CD8-positive, alpha-beta memory T cell (primary cell): ENCODE measurements at regions not wholly inside any gene's neighbourhood (a gene's known extent, or its start where the extent isn't known, plus 50 kb on each side); places are given as distances from the start of the nearest gene placed in this dataset.
"Not testable (repeated sequence)": the region's sequence is repeated elsewhere in the genome, so short reads cannot be mapped to it uniquely, and the experiment has no call there.

Experiments used
- CTCF ChIA-PET: fragments of 350-600 bp; sonication (Branson Sonifier 250); formaldehyde crosslinking; loops from one replicate; lab custom pipeline; 2021; ENCODE audit warnings: antibody characterized with exemption; lab: Charles Lee
- POLR2A ChIA-PET: fragments of 350-600 bp; sonication (Branson Sonifier 250); formaldehyde crosslinking; loops from one replicate; lab custom pipeline; 2021; ENCODE audit warnings: antibody characterized with exemption; lab: Charles Lee
- DNase-seq, 5 donors: peaks; one replicate each; pipeline versions ENCODE4 v3.0.0 to v3.0.0-alpha.2; 2020 to 2022; ENCODE audit warnings: mixed read lengths in 1 of 5
- H3K27ac ChIP-seq: one replicate; pipeline ENCODE4 v1.7.0; 2013; ENCODE audit warnings: low read depth, mild to moderate bottlenecking, low read length, moderate library complexity
- H3K27me3 ChIP-seq: 2 replicates; pipeline ENCODE4 v1.7.0; 2013; ENCODE audit warnings: low read length, mild to moderate bottlenecking; ENCODE audit not compliant: insufficient read depth, poor library complexity, severe bottlenecking
- H3K36me3 ChIP-seq: 2 replicates; pipeline ENCODE4 v1.7.0; 2013; ENCODE audit warnings: mild to moderate bottlenecking, low read length, moderate library complexity; ENCODE audit not compliant: insufficient read depth
- H3K4me1 ChIP-seq: 2 replicates; pipeline ENCODE4 v1.7.0; 2013; ENCODE audit warnings: mild to moderate bottlenecking, low read length, moderate library complexity; ENCODE audit not compliant: insufficient read depth
- H3K4me3 ChIP-seq: 2 replicates; pipeline ENCODE4 v1.7.0; 2013; ENCODE audit warnings: mild to moderate bottlenecking, low read length
- H3K9me3 ChIP-seq: 2 replicates; pipeline ENCODE4 v1.7.0; 2013; ENCODE audit warnings: mild to moderate bottlenecking, low read length
- H3K27ac Mint-ChIP-seq, 8 donors: one replicate each; pipeline ENCODE4 v1.8.0; 2020 to 2021; ENCODE audit warnings: mixed read lengths in 8 of 8, mild to moderate bottlenecking in 6 of 8, inconsistent platforms in 3 of 8, moderate library complexity in 3 of 8
- H3K27me3 Mint-ChIP-seq, 2 donors: one replicate each; pipeline ENCODE4 v1.8.0; 2020 to 2021; ENCODE audit warnings: mixed read lengths in 2 of 2, mild to moderate bottlenecking in 1 of 2, moderate library complexity in 1 of 2
- H3K36me3 Mint-ChIP-seq, 3 donors: one replicate each; pipeline ENCODE4 v1.8.0; 2020 to 2021; ENCODE audit warnings: mixed read lengths in 3 of 3, inconsistent platforms in 1 of 3, mild to moderate bottlenecking in 1 of 3
- H3K4me1 Mint-ChIP-seq, 3 donors: one replicate each; pipeline ENCODE4 v1.8.0; 2020 to 2021; ENCODE audit warnings: mixed read lengths in 3 of 3, inconsistent platforms in 1 of 3, mild to moderate bottlenecking in 1 of 3
- H3K4me3 Mint-ChIP-seq, 7 donors: one replicate each; pipeline ENCODE4 v1.8.0; 2020 to 2021; ENCODE audit warnings: mixed read lengths in 7 of 7, mild to moderate bottlenecking in 6 of 7, moderate library complexity in 4 of 7, inconsistent platforms in 2 of 7
- H3K9me3 Mint-ChIP-seq, 5 donors: one replicate each; pipeline ENCODE4 v1.8.0; 2020 to 2022; ENCODE audit warnings: mixed read lengths in 5 of 5, mild to moderate bottlenecking in 3 of 5, moderate library complexity in 2 of 5, inconsistent platforms in 1 of 5

- H3K9me3 ChIP-seq: no peaks in the 10 kb centered on the region
- no peaks in the 10 kb centered on the region for H3K36me3 ChIP-seq
- Mint-ChIP-seq H3K27me3 (no peaks in the 10 kb centered on the region), H3K4me1 (peaks cover 16 to 29% (median 27%) of the 10 kb centered on the region in 3 donors), H3K36me3 (no peaks in the 10 kb centered on the region), H3K4me3 (peak overlapping the region in 6 of 7 donors; percentile 2 to 83 (median 55)), H3K9me3 (no peaks in the 10 kb centered on the region), H3K27ac (peak overlapping the region in 5 of 8 donors; percentile 10 to 51 (median 17))
- ChIA-PET POLR2A (no interaction called here), CTCF (no interaction called here)
- H3K27ac ChIP-seq: no peak overlapping the region
- no peak overlapping the region for H3K4me3 ChIP-seq
- no peak for DNase-seq
- peaks cover 4% of the 10 kb centered on the region for H3K4me1 ChIP-seq
- no peaks in the 10 kb centered on the region for H3K27me3 ChIP-seq
These were observed 115.3 kb upstream of the ESR1 start for GRCh38 chr6:151692216-151692615.

GRCh38 chr6:151693366-151693765 is 114.1 kb upstream of the ESR1 start:
- Histone ChIP-seq H3K4me3 (no peak overlapping the region), H3K9me3 (no peaks in the 10 kb centered on the region), H3K4me1 (peaks cover 4% of the 10 kb centered on the region), H3K36me3 (no peaks in the 10 kb centered on the region), H3K27me3 (no peaks in the 10 kb centered on the region), H3K27ac (no peak overlapping the region)
- POLR2A ChIA-PET: no interaction called here
- CTCF ChIA-PET: no interaction called here
- no peaks in the 10 kb centered on the region for H3K36me3 Mint-ChIP-seq
- peaks cover 16 to 29% (median 27%) of the 10 kb centered on the region in 3 donors for H3K4me1 Mint-ChIP-seq
- no peaks in the 10 kb centered on the region for H3K9me3 Mint-ChIP-seq
- no peak overlapping the region for H3K27ac Mint-ChIP-seq
- no peak for DNase-seq
- no peak overlapping the region for H3K4me3 Mint-ChIP-seq
- no peaks in the 10 kb centered on the region for H3K27me3 Mint-ChIP-seq

GRCh38 chr6:151695156-151695555 is 112.3 kb upstream of the ESR1 start:
- no peak for DNase-seq
- Histone ChIP-seq H3K4me1 (peaks cover under 1% of the 10 kb centered on the region), H3K9me3 (no peaks in the 10 kb centered on the region), H3K4me3 (no peak overlapping the region), H3K27me3 (no peaks in the 10 kb centered on the region), H3K27ac (no peak overlapping the region), H3K36me3 (no peaks in the 10 kb centered on the region)
- H3K27me3 Mint-ChIP-seq: no peaks in the 10 kb centered on the region
- CTCF ChIA-PET: no interaction called here
- H3K4me3 Mint-ChIP-seq: no peak overlapping the region
- no peaks in the 10 kb centered on the region for H3K36me3 Mint-ChIP-seq
- H3K9me3 Mint-ChIP-seq: no peaks in the 10 kb centered on the region
- peaks cover 14 to 24% (median 23%) of the 10 kb centered on the region in 3 donors for H3K4me1 Mint-ChIP-seq
- POLR2A ChIA-PET: no interaction called here
- no peak overlapping the region for H3K27ac Mint-ChIP-seq

GRCh38 chr6:151696302-151696701 is 111.2 kb upstream of the ESR1 start:
- H3K9me3 Mint-ChIP-seq, H3K36me3 ChIP-seq, CTCF ChIA-PET, H3K27ac Mint-ChIP-seq, H3K4me1 ChIP-seq, DNase-seq, H3K27ac ChIP-seq, POLR2A ChIA-PET, H3K4me3 ChIP-seq, H3K27me3 Mint-ChIP-seq, H3K36me3 Mint-ChIP-seq, H3K4me3 Mint-ChIP-seq, H3K9me3 ChIP-seq, H3K27me3 ChIP-seq: not testable (repeated sequence)
- H3K4me1 Mint-ChIP-seq: peaks cover 9 to 16% (median 13%) of the 10 kb centered on the region in 3 donors

GRCh38 chr6:151698931-151699700 is 108.4 kb upstream of the ESR1 start:
- Histone ChIP-seq H3K27me3 (no peaks in the 10 kb centered on the region), H3K36me3 (no peaks in the 10 kb centered on the region), H3K4me1 (peaks cover 12% of the 10 kb centered on the region), H3K9me3 (no peaks in the 10 kb centered on the region), H3K4me3 (no peak overlapping the region), H3K27ac (no peak overlapping the region)
- Mint-ChIP-seq H3K4me1 (peaks cover 16 to 31% (median 23%) of the 10 kb centered on the region in 3 donors), H3K27ac (no peak overlapping the region), H3K4me3 (no peak overlapping the region), H3K36me3 (no peaks in the 10 kb centered on the region), H3K9me3 (no peaks in the 10 kb centered on the region), H3K27me3 (no peaks in the 10 kb centered on the region)
- ChIA-PET POLR2A (no interaction called here), CTCF (no interaction called here)
- no peak for DNase-seq

- H3K36me3 ChIP-seq: no peaks in the 10 kb centered on the region
- DNase-seq: no peak
- Mint-ChIP-seq H3K4me1 (peaks cover 16 to 31% (median 23%) of the 10 kb centered on the region in 3 donors), H3K27ac (peak overlapping the region in 1 of 8 donors; percentile 37), H3K4me3 (peak overlapping the region in 1 of 7 donors; percentile 8), H3K9me3 (no peaks in the 10 kb centered on the region), H3K36me3 (no peaks in the 10 kb centered on the region), H3K27me3 (no peaks in the 10 kb centered on the region)
- H3K4me3 ChIP-seq: no peak overlapping the region
- no peak overlapping the region for H3K27ac ChIP-seq
- ChIA-PET POLR2A (no interaction called here), CTCF (no interaction called here)
- peaks cover 12% of the 10 kb centered on the region for H3K4me1 ChIP-seq
- H3K9me3 ChIP-seq: no peaks in the 10 kb centered on the region
- no peaks in the 10 kb centered on the region for H3K27me3 ChIP-seq
These were observed 107.8 kb upstream of the ESR1 start for GRCh38 chr6:151699719-151700118.

- ChIA-PET POLR2A (no interaction called here), CTCF (no interaction called here)
- DNase-seq: no peak
- H3K4me1 ChIP-seq: peaks cover 12% of the 10 kb centered on the region
- H3K36me3 ChIP-seq: no peaks in the 10 kb centered on the region
- peak overlapping the region in 6 of 7 donors; percentile 1 to 47 (median 18) for H3K4me3 Mint-ChIP-seq
- no peak overlapping the region for H3K27ac ChIP-seq
- peak overlapping the region; percentile 7 to 71 (median 47) for H3K27ac Mint-ChIP-seq
- no peaks in the 10 kb centered on the region for H3K36me3 Mint-ChIP-seq
- H3K9me3 ChIP-seq: no peaks in the 10 kb centered on the region
- H3K27me3 ChIP-seq: no peaks in the 10 kb centered on the region
- H3K9me3 Mint-ChIP-seq: no peaks in the 10 kb centered on the region
- no peak overlapping the region for H3K4me3 ChIP-seq
- no peaks in the 10 kb centered on the region for H3K27me3 Mint-ChIP-seq
- H3K4me1 Mint-ChIP-seq: peaks cover 16 to 31% (median 23%) of the 10 kb centered on the region in 3 donors
These were observed 105.4 kb upstream of the ESR1 start for GRCh38 chr6:151701911-151702562.

GRCh38 chr6:151702851-151703658 is 104.4 kb upstream of the ESR1 start:
- Histone ChIP-seq H3K27me3 (no peaks in the 10 kb centered on the region), H3K4me3 (no peak overlapping the region), H3K36me3 (no peaks in the 10 kb centered on the region), H3K27ac (no peak overlapping the region), H3K9me3 (no peaks in the 10 kb centered on the region), H3K4me1 (peaks cover 12% of the 10 kb centered on the region)
- peaks cover 16 to 31% (median 23%) of the 10 kb centered on the region in 3 donors for H3K4me1 Mint-ChIP-seq
- H3K36me3 Mint-ChIP-seq: no peaks in the 10 kb centered on the region
- H3K9me3 Mint-ChIP-seq: no peaks in the 10 kb centered on the region
- CTCF ChIA-PET: interaction anchor here (0.9 kb wide), 1 partner anchor 12 kb away, joined by 3 read pairs; no protein-coding TSS in a partner anchor
- H3K27ac Mint-ChIP-seq: no peak overlapping the region
- POLR2A ChIA-PET: no interaction called here
- no peak overlapping the region for H3K4me3 Mint-ChIP-seq
- DNase-seq: no peak
- no peaks in the 10 kb centered on the region for H3K27me3 Mint-ChIP-seq
